Endothelial cell of umbilical vein (primary cell): ENCODE measurements at regions not wholly inside any gene's neighbourhood (a gene's known extent, or its start where the extent isn't known, plus 50 kb on each side); places are given as distances from the start of the nearest gene placed in this dataset.

ENCODE experiments used
- CTCF ChIP-seq, 2 donors: IDR thresholded peaks; 1 replicate in 1 of 2; 2 replicates in 1 of 2; pipeline ENCODE4 v1.5.1; 2011; ENCODE audit warnings: low read length in 2 of 2, mild to moderate bottlenecking in 2 of 2, moderate library complexity in 2 of 2, control low read depth in 1 of 2, inconsistent platforms in 1 of 2, low read depth in 1 of 2; ENCODE audit not compliant: insufficient read depth in 1 of 2; ENCODE audit errors: extremely low read depth in 1 of 2
- EZH2 ChIP-seq: IDR thresholded peaks from 2 replicates; pipeline ENCODE4 v1.6.1; 2012; ENCODE audit warnings: borderline replicate concordance, low read depth, mild to moderate bottlenecking, moderate library complexity, low read length, inconsistent platforms; ENCODE audit not compliant: severe bottlenecking
- FOS ChIP-seq: IDR thresholded peaks from 2 replicates; pipeline ENCODE4 v1.6.1; 2011; ENCODE audit warnings: mild to moderate bottlenecking, low read length, moderate library complexity, borderline replicate concordance; ENCODE audit not compliant: insufficient read depth
- GATA2 ChIP-seq: IDR thresholded peaks from 2 replicates; pipeline ENCODE4 v1.7.0; 2011; ENCODE audit warnings: low read depth, mild to moderate bottlenecking, moderate library complexity, mixed read lengths, low read length; ENCODE audit not compliant: insufficient read length, insufficient read depth
- JUN ChIP-seq: IDR thresholded peaks from 2 replicates; pipeline ENCODE4 v1.6.1; 2011; ENCODE audit warnings: borderline replicate concordance, low read depth; ENCODE audit not compliant: insufficient read length, insufficient read depth
- MAX ChIP-seq: IDR thresholded peaks from 2 replicates; pipeline ENCODE4 v1.6.1; 2011; ENCODE audit not compliant: insufficient read depth, insufficient read length
- MYC ChIP-seq: IDR thresholded peaks from one replicate; pipeline ENCODE4 v1.6.1; 2011; ENCODE audit warnings: mild to moderate bottlenecking, low read depth, low read length
- POLR2A ChIP-seq: IDR thresholded peaks from 2 replicates; pipeline ENCODE4 v1.6.1; 2012; ENCODE audit warnings: low read depth, mild to moderate bottlenecking, control low read depth, low read length
- POLR2AphosphoS5 ChIP-seq: IDR thresholded peaks from 2 replicates; pipeline ENCODE4 v1.6.1; 2012; ENCODE audit warnings: low read depth, mild to moderate bottlenecking, control low read depth, low read length, moderate library complexity; ENCODE audit not compliant: insufficient read depth

GRCh38 chr9:2934883-2935282, 91.0 kb upstream of the PUM3 start:
- no peak for TF ChIP-seq POLR2A
- TF ChIP-seq CTCF (IDR thresholded peaks at IDR 0.05; ENCODE audit: extremely low read depth in 1 of 2, insufficient read depth in 1 of 2, low read depth in 1 of 2, low read length in 2 of 2): no peak
- TF ChIP-seq GATA2: no peak
- no peak for TF ChIP-seq MAX
- no peak for TF ChIP-seq POLR2AphosphoS5
- TF ChIP-seq EZH2: no peak
- no peak for TF ChIP-seq FOS
- TF ChIP-seq JUN: no peak
- no peak for TF ChIP-seq MYC
